Endodermal cell (in vitro differentiated cells): ENCODE measurements at regions not wholly inside any gene's neighbourhood (a gene's known extent, or its start where the extent isn't known, plus 50 kb on each side); places are given as distances from the start of the nearest gene placed in this dataset.

Experiments used
- DNase-seq: peaks from one replicate; pipeline ENCODE4 v3.0.0-alpha.2; 2017
- H3K27ac ChIP-seq: 2 replicates; pipeline ENCODE4 v1.5.1; 2013; ENCODE audit warnings: mild to moderate bottlenecking, low read depth, low read length, moderate library complexity
- H3K27me3 ChIP-seq: 2 replicates; pipeline ENCODE4 v1.6.1; 2013; ENCODE audit warnings: mild to moderate bottlenecking, low read length, moderate library complexity; ENCODE audit not compliant: insufficient read depth, control insufficient read depth, poor library complexity, severe bottlenecking
- H3K36me3 ChIP-seq: 2 replicates; pipeline ENCODE4 v1.7.0; 2013; ENCODE audit warnings: mild to moderate bottlenecking, low read length, moderate library complexity; ENCODE audit not compliant: control insufficient read depth, insufficient read depth
- H3K4me1 ChIP-seq: one replicate; pipeline ENCODE4 v1.7.0; 2013; ENCODE audit warnings: low read length; ENCODE audit not compliant: control insufficient read depth, insufficient read depth
- H3K4me3 ChIP-seq: 2 replicates; pipeline ENCODE4 v1.5.1; 2013; ENCODE audit warnings: mild to moderate bottlenecking, low read length, moderate library complexity
- H3K9ac ChIP-seq: 2 replicates; pipeline ENCODE4 v1.6.1; 2013; ENCODE audit warnings: mild to moderate bottlenecking, low read length, moderate library complexity; ENCODE audit not compliant: poor library complexity, severe bottlenecking; ENCODE audit errors: extremely low read depth
- H3K9me3 ChIP-seq: 2 replicates; pipeline ENCODE4 v1.6.1; 2013; ENCODE audit warnings: mild to moderate bottlenecking, low read length, moderate library complexity; ENCODE audit not compliant: control insufficient read depth
- H3K27ac Mint-ChIP-seq: 2 replicates; pipeline ENCODE4 v1.8.0; 2020; ENCODE audit warnings: mixed read lengths
- H3K27me3 Mint-ChIP-seq: 2 replicates; pipeline ENCODE4 v1.8.0; 2021; ENCODE audit warnings: mild to moderate bottlenecking, mixed read lengths; ENCODE audit not compliant: insufficient read depth
- H3K36me3 Mint-ChIP-seq: 2 replicates; pipeline ENCODE4 v1.8.0; 2020; ENCODE audit warnings: low read depth, mixed read lengths
- H3K4me1 Mint-ChIP-seq: 2 replicates; pipeline ENCODE4 v1.8.0; 2020; ENCODE audit warnings: mixed read lengths
- H3K4me3 Mint-ChIP-seq: 2 replicates; pipeline ENCODE4 v1.8.0; 2020; ENCODE audit warnings: mild to moderate bottlenecking, moderate library complexity, mixed read lengths
- H3K9me3 Mint-ChIP-seq: 2 replicates; pipeline ENCODE4 v1.8.0; 2020; ENCODE audit warnings: mild to moderate bottlenecking, mixed read lengths
- WGBS, 2 experiments: methylation state at CpG; one replicate each; pipeline versions ENCODE4 v1.1.5 to v1.1.7; 2013; ENCODE audit warnings: missing lambda C conversion rate in 2 of 2, mixed read lengths in 1 of 2; ENCODE audit not compliant: insufficient coverage in 1 of 2, insufficient read length in 1 of 2; 5-methylcytosine and 5-hydroxymethylcytosine counted together
- TF ChIP-seq, protein P1 (sequence below): fragments of 200-600 bp; sonication (generic); conservative IDR thresholded peaks from 2 replicates; pipeline ENCODE4 v1.5.0; 2021; ENCODE audit warnings: antibody characterized with exemption, mild to moderate bottlenecking

DNA sequence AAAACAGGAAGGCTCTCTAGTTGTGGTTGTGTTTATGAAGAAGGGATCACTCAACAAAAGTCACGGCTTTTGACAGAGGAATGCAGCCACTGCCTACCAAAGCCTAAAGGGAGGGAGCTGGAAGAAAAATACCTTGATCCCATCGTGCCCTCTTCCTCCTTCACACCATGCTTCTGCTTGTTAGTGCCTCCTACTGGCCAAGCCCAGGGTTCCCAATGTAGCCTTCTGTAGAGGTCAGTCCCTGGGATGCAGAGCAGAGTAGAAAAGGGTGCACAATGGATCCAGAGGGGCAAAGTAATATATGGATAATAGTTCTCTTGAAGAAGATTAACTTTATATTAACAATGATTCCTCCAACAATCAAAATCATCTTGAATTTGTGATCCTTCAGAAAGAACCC, 293.5 kb upstream of the FERMT1 start:
- Histone ChIP-seq H3K36me3 (no peaks in the 10 kb centered on the region), H3K27ac (no peak overlapping the region), H3K4me1 (no peaks in the 10 kb centered on the region), H3K9me3 (no peaks in the 10 kb centered on the region), H3K9ac (no peak overlapping the region), H3K4me3 (no peak overlapping the region), H3K27me3 (no peaks in the 10 kb centered on the region)
- Mint-ChIP-seq H3K4me3 (no peak overlapping the region), H3K4me1 (peaks cover 11% of the 10 kb centered on the region), H3K27ac (no peak overlapping the region), H3K27me3 (no peaks in the 10 kb centered on the region), H3K9me3 (no peaks in the 10 kb centered on the region), H3K36me3 (no peaks in the 10 kb centered on the region)
- 85% methylated on average over 2 of the region's 2 CpGs; no CpG with 5 or more reads in 1 of the 2 experiments for WGBS, 2 experiments
- DNase-seq: peak; percentile 67
- TF ChIP-seq, protein P1, sequence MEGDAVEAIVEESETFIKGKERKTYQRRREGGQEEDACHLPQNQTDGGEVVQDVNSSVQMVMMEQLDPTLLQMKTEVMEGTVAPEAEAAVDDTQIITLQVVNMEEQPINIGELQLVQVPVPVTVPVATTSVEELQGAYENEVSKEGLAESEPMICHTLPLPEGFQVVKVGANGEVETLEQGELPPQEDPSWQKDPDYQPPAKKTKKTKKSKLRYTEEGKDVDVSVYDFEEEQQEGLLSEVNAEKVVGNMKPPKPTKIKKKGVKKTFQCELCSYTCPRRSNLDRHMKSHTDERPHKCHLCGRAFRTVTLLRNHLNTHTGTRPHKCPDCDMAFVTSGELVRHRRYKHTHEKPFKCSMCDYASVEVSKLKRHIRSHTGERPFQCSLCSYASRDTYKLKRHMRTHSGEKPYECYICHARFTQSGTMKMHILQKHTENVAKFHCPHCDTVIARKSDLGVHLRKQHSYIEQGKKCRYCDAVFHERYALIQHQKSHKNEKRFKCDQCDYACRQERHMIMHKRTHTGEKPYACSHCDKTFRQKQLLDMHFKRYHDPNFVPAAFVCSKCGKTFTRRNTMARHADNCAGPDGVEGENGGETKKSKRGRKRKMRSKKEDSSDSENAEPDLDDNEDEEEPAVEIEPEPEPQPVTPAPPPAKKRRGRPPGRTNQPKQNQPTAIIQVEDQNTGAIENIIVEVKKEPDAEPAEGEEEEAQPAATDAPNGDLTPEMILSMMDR: peak; percentile 65

DNA sequence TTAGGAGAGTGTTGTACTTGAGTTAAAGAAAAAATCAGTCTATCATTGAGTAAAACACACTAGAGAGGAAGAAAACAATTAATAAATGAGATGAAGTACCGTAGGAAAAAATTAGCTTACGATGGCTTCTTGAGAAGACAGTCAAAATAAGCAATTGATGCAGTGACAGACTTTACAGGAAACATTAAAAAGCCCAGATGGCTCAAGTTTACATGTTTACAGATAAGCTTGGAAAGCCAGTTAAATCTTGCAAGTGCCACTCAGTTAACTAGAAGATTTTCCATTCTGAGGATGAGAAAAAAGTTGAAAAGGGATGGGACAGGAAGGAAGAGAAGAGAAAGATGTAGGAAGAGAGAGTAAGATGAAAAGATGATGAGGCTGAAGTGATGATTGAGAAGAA, 288.8 kb upstream of the FERMT1 start:
- Histone ChIP-seq H3K9ac (no peak overlapping the region), H3K36me3 (no peaks in the 10 kb centered on the region), H3K4me3 (no peak overlapping the region), H3K27me3 (no peaks in the 10 kb centered on the region), H3K27ac (no peak overlapping the region), H3K4me1 (no peaks in the 10 kb centered on the region), H3K9me3 (no peaks in the 10 kb centered on the region)
- H3K36me3 Mint-ChIP-seq: no peaks in the 10 kb centered on the region
- DNase-seq: no peak
- WGBS, 2 experiments: 93 to 94% methylated on average over 2 of the region's 2 CpGs
- H3K27me3 Mint-ChIP-seq: no peaks in the 10 kb centered on the region
- H3K27ac Mint-ChIP-seq: no peak overlapping the region
- H3K4me3 Mint-ChIP-seq: no peak overlapping the region
- no peaks in the 10 kb centered on the region for H3K9me3 Mint-ChIP-seq
- TF ChIP-seq, protein P1: no peak
- peaks cover 9% of the 10 kb centered on the region for H3K4me1 Mint-ChIP-seq

GRCh38 chr20:6410721-6411120, 287.9 kb upstream of the FERMT1 start:
- Histone ChIP-seq H3K4me1 (no peaks in the 10 kb centered on the region), H3K36me3 (no peaks in the 10 kb centered on the region), H3K27ac (no peak overlapping the region), H3K9ac (no peak overlapping the region), H3K27me3 (no peaks in the 10 kb centered on the region), H3K4me3 (no peak overlapping the region), H3K9me3 (no peaks in the 10 kb centered on the region)
- TF ChIP-seq, protein P1: no peak
- H3K4me3 Mint-ChIP-seq: no peak overlapping the region
- WGBS, 2 experiments: 98 to 100% methylated on average over 1 to 2 of the region's 2 CpGs
- no peaks in the 10 kb centered on the region for H3K27me3 Mint-ChIP-seq
- no peak overlapping the region for H3K27ac Mint-ChIP-seq
- no peak for DNase-seq
- H3K36me3 Mint-ChIP-seq: no peaks in the 10 kb centered on the region
- H3K9me3 Mint-ChIP-seq: no peaks in the 10 kb centered on the region
- H3K4me1 Mint-ChIP-seq: peaks cover 9% of the 10 kb centered on the region
